GM12878 (cell line): ENCODE measurements at regions not wholly inside any gene's neighbourhood (a gene's known extent, or its start where the extent isn't known, plus 50 kb on each side); places are given as distances from the start of the nearest gene placed in this dataset.

ENCODE experiments used
- ATAC-seq: fragments of 200-7000 bp; cut with Tn5 transposase; 3 replicates; pipeline ENCODE4 v1.9.1; 2020; ENCODE audit warnings: mild to moderate bottlenecking, moderate library complexity
- BruUV-seq: library from RNA; stranded (reverse); fragments of 400-500 nt; replicated peaks from 2 replicates; lab custom pipeline; 2021; lab: Mats Ljungman, UMichigan
- CTCF ChIA-PET: fragments of 300-600 bp; sonication (Branson Sonifier 250); formaldehyde crosslinking; extraction: SDS; loops from one replicate; lab custom pipeline; 2021; ENCODE audit warnings: inconsistent platforms; lab: Yijun Ruan, JAX
- POLR2A ChIA-PET: fragments of 350-600 bp; formaldehyde crosslinking; extraction: SDS; loops from one replicate; lab custom pipeline; 2021; ENCODE audit warnings: inconsistent platforms; lab: Charles Lee
- RAD21 ChIA-PET: fragments of 300-600 bp; sonication (Branson Sonifier 250); formaldehyde crosslinking; loops from one replicate; lab custom pipeline; 2023; ENCODE audit warnings: antibody characterized with exemption; ENCODE audit not compliant: unreplicated experiment; lab: Charles Lee
- SMC1A ChIA-PET: fragments of 300-600 bp; sonication (Branson Sonifier 250); formaldehyde crosslinking; loops from one replicate; lab custom pipeline; 2023; ENCODE audit not compliant: unreplicated experiment, uncharacterized antibody; lab: Charles Lee
- DNase-seq: peaks from one replicate; pipeline ENCODE4 v3.0.0-alpha.2; 2011; ENCODE audit warnings: low read depth, low spot score
- FAIRE-seq: peaks from 3 replicates; lab custom pipeline; 2011; peaks lifted over from hg19 to GRCh38; lab: Jason Lieb, UNC
- H2AFZ ChIP-seq: 2 replicates; pipeline ENCODE4 v1.6.0; 2011; ENCODE audit warnings: low read depth, low read length, control low read depth; ENCODE audit not compliant: control insufficient read depth
- H3K27ac ChIP-seq: 2 replicates; pipeline ENCODE4 v1.5.1; 2011; ENCODE audit warnings: control low read depth; ENCODE audit not compliant: control insufficient read depth, insufficient read depth
- H3K27me3 ChIP-seq, 2 experiments: replicated peaks in 1 of 2; 2 replicates each; pipeline versions ENCODE4 v1.6.0 to v1.6.1; 2011; ENCODE audit warnings: low read length in 1 of 2; ENCODE audit not compliant: control insufficient read depth in 2 of 2, insufficient read depth in 2 of 2
- H3K36me3 ChIP-seq, 2 experiments: 2 replicates each; pipeline ENCODE4 v1.5.1; 2011; ENCODE audit warnings: low read length in 1 of 2; ENCODE audit not compliant: control insufficient read depth in 2 of 2, insufficient read depth in 2 of 2
- H3K4me1 ChIP-seq: 2 replicates; pipeline ENCODE4 v1.6.1; 2011; ENCODE audit warnings: mild to moderate bottlenecking, low read length, moderate library complexity, mixed read lengths; ENCODE audit not compliant: control insufficient read depth, insufficient read depth
- H3K4me2 ChIP-seq: 2 replicates; pipeline ENCODE4 v1.6.0; 2011; ENCODE audit warnings: control low read depth; ENCODE audit not compliant: control insufficient read depth, insufficient read depth
- H3K4me3 ChIP-seq: fragments of 200-600 bp; sonication (generic); 2 replicates; pipeline ENCODE4 v1.5.1; 2016
- H3K79me2 ChIP-seq: 2 replicates; pipeline ENCODE4 v1.6.0; 2011; ENCODE audit warnings: low read length; ENCODE audit not compliant: control insufficient read depth, insufficient read depth
- H3K9ac ChIP-seq: 2 replicates; pipeline ENCODE4 v1.8.0; 2011; ENCODE audit warnings: low read length, control low read depth, mixed read lengths; ENCODE audit not compliant: control insufficient read depth, insufficient read depth
- H3K9me3 ChIP-seq: replicated peaks from 3 replicates; pipeline ENCODE4 v1.5.1; 2011; ENCODE audit warnings: mild to moderate bottlenecking, low read length; ENCODE audit not compliant: control insufficient read depth, insufficient read depth
- H4K20me1 ChIP-seq: 2 replicates; pipeline ENCODE4 v1.6.0; 2011; ENCODE audit not compliant: control insufficient read depth, insufficient read depth
- BACH1 ChIP-seq: fragments of 450-650 bp; IDR thresholded peaks from 2 replicates; pipeline ENCODE4 v1.6.1; 2017; ENCODE audit warnings: mild to moderate bottlenecking, borderline replicate concordance
- CBFB ChIP-seq: IDR thresholded peaks from 2 replicates; pipeline ENCODE4 v1.6.1; 2016; ENCODE audit warnings: antibody characterized with exemption, low read depth
- JUND ChIP-seq: IDR thresholded peaks from 2 replicates; pipeline ENCODE4 v1.6.1; 2012; ENCODE audit warnings: low read depth, mild to moderate bottlenecking, low read length, improper control_type of control experiment, moderate library complexity
- MTA3 ChIP-seq: IDR thresholded peaks from 2 replicates; pipeline ENCODE4 v1.6.1; 2012; ENCODE audit warnings: low read length, inconsistent platforms, borderline replicate concordance
- NR2C2 ChIP-seq: IDR thresholded peaks from 2 replicates; pipeline ENCODE4 v1.6.1; 2011; ENCODE audit warnings: borderline replicate concordance, low read depth; ENCODE audit not compliant: control insufficient read depth, insufficient read length
- ZBED1 ChIP-seq: IDR thresholded peaks from 2 replicates; pipeline ENCODE4 v1.6.1; 2016; ENCODE audit warnings: borderline replicate concordance
- WGBS: methylation state at CpG from one replicate; pipeline ENCODE4 v1.1.6; 2016; ENCODE audit warnings: low lambda C conversion rate; ENCODE audit not compliant: insufficient replicate concordance, insufficient coverage; ENCODE audit errors: missing lambda C conversion rate; 5-methylcytosine and 5-hydroxymethylcytosine counted together
- in situ Hi-C: fragments of 300-500 bp; cut with MboI; formaldehyde crosslinking; loops from 9 replicates; pipeline ENCODE4 v1.14.3; 2018; ENCODE audit warnings: mixed read lengths
- intact Hi-C: fragments of 100-400 bp; cut with micrococcal nuclease; formaldehyde crosslinking; loops from one replicate; pipeline ENCODE4 v1.14.2; 2022; ENCODE audit not compliant: unreplicated experiment
- TF ChIP-seq, protein P1 (sequence below): IDR thresholded peaks from 2 replicates; pipeline ENCODE4 v1.6.1; 2011; ENCODE audit warnings: borderline replicate concordance, low read depth, mild to moderate bottlenecking, moderate library complexity, mixed read lengths, low read length; ENCODE audit not compliant: insufficient read depth; ENCODE audit errors: extremely low read length
- TF ChIP-seq, protein P2 (sequence below): IDR thresholded peaks from 2 replicates; pipeline ENCODE4 v1.6.1; 2012; ENCODE audit warnings: mild to moderate bottlenecking, low read depth, low read length
- TF ChIP-seq, protein P3 (sequence below): fragments of 450-650 bp; formaldehyde crosslinking; IDR thresholded peaks from 2 replicates; pipeline ENCODE4 v1.4.0; 2022; ENCODE audit warnings: mild to moderate bottlenecking, moderate library complexity
- TF ChIP-seq, protein P4 (sequence below): fragments of 450-650 bp; IDR thresholded peaks from 2 replicates; pipeline ENCODE4 v1.6.1; 2017; ENCODE audit warnings: low read depth, mild to moderate bottlenecking, moderate library complexity
- TF ChIP-seq, protein P5 (sequence below): fragments of 450-650 bp; conservative IDR thresholded peaks from 2 replicates; pipeline ENCODE4 v1.6.1; 2017; ENCODE audit warnings: mild to moderate bottlenecking, moderate library complexity

DNA sequence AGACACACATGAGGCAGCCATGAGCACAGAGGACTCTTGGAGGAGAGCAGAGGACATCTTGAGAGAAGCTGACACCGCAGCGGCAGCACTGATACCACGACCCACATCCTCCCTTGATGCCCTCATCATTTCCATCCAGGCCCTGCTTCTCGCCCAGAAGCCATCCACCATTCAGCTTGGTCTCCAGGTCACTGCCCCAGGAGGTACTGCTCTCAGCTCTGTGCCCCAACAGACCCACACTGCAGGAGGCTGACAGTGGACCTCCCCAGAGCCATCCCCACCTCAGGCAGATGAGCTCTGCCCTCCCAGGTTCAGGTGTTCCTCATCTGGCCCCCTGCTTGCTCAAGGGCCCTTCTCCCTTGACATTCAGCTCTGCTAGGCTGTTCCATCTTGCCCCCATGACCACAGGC lies 74.9 kb downstream of the ACKR3 start:
- ATAC-seq: no peak
- intact Hi-C loops (no loop called here), in situ Hi-C loops (no loop called here)
- ChIA-PET SMC1A (no interaction called here), RAD21 (no interaction called here), POLR2A (no interaction called here), CTCF (no interaction called here)
- FAIRE-seq: no peak
- BruUV-seq: no TSS peak
- Histone ChIP-seq H3K27me3 (0 out of 4 replicates have a peak, but pooled peaks cover 0 to 1% of the 10 kb centered on the region in 2 experiments), H3K79me2 (no peaks in the 10 kb centered on the region), H3K9me3 (no peaks in the 10 kb centered on the region; the same call in 1 of the 3 replicates), H4K20me1 (no peaks in the 10 kb centered on the region), H3K36me3 (no peaks in the 10 kb centered on the region), H3K27ac (no peak overlapping the region), H2AFZ (no peak overlapping the region), H3K4me1 (no peaks in the 10 kb centered on the region), H3K4me3 (no peak overlapping the region), H3K9ac (no peak overlapping the region), H3K4me2 (no peak overlapping the region)
- DNase-seq: no peak
- WGBS: 0% methylated on average over 4 of the region's 4 CpGs
- no peak for TF ChIP-seq MTA3
- TF ChIP-seq BACH1: no peak
- TF ChIP-seq ZBED1: no peak
- TF ChIP-seq, protein P1, sequence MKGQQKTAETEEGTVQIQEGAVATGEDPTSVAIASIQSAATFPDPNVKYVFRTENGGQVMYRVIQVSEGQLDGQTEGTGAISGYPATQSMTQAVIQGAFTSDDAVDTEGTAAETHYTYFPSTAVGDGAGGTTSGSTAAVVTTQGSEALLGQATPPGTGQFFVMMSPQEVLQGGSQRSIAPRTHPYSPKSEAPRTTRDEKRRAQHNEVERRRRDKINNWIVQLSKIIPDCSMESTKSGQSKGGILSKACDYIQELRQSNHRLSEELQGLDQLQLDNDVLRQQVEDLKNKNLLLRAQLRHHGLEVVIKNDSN: no peak
- TF ChIP-seq, protein P2, sequence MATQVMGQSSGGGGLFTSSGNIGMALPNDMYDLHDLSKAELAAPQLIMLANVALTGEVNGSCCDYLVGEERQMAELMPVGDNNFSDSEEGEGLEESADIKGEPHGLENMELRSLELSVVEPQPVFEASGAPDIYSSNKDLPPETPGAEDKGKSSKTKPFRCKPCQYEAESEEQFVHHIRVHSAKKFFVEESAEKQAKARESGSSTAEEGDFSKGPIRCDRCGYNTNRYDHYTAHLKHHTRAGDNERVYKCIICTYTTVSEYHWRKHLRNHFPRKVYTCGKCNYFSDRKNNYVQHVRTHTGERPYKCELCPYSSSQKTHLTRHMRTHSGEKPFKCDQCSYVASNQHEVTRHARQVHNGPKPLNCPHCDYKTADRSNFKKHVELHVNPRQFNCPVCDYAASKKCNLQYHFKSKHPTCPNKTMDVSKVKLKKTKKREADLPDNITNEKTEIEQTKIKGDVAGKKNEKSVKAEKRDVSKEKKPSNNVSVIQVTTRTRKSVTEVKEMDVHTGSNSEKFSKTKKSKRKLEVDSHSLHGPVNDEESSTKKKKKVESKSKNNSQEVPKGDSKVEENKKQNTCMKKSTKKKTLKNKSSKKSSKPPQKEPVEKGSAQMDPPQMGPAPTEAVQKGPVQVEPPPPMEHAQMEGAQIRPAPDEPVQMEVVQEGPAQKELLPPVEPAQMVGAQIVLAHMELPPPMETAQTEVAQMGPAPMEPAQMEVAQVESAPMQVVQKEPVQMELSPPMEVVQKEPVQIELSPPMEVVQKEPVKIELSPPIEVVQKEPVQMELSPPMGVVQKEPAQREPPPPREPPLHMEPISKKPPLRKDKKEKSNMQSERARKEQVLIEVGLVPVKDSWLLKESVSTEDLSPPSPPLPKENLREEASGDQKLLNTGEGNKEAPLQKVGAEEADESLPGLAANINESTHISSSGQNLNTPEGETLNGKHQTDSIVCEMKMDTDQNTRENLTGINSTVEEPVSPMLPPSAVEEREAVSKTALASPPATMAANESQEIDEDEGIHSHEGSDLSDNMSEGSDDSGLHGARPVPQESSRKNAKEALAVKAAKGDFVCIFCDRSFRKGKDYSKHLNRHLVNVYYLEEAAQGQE: no peak
- TF ChIP-seq, protein P3, sequence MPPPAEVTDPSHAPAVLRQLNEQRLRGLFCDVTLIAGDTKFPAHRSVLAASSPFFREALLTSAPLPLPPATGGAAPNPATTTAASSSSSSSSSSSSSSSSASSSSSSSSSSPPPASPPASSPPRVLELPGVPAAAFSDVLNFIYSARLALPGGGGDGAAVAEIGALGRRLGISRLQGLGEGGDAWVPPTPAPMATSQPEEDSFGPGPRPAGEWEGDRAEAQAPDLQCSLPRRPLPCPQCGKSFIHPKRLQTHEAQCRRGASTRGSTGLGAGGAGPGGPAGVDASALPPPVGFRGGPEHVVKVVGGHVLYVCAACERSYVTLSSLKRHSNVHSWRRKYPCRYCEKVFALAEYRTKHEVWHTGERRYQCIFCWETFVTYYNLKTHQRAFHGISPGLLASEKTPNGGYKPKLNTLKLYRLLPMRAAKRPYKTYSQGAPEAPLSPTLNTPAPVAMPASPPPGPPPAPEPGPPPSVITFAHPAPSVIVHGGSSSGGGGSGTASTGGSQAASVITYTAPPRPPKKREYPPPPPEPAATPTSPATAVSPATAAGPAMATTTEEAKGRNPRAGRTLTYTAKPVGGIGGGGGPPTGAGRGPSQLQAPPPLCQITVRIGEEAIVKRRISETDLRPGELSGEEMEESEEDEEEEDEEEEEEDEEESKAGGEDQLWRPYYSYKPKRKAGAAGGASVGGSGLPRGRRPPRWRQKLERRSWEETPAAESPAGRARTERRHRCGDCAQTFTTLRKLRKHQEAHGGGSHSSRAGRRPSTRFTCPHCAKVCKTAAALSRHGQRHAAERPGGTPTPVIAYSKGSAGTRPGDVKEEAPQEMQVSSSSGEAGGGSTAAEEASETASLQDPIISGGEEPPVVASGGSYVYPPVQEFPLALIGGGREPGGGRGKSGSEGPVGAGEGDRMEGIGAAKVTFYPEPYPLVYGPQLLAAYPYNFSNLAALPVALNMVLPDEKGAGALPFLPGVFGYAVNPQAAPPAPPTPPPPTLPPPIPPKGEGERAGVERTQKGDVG (CRISPR knock-in tag): no peak
- TF ChIP-seq JUND: no peak
- no peak for TF ChIP-seq NR2C2
- TF ChIP-seq CBFB: no peak
- TF ChIP-seq, protein P4, sequence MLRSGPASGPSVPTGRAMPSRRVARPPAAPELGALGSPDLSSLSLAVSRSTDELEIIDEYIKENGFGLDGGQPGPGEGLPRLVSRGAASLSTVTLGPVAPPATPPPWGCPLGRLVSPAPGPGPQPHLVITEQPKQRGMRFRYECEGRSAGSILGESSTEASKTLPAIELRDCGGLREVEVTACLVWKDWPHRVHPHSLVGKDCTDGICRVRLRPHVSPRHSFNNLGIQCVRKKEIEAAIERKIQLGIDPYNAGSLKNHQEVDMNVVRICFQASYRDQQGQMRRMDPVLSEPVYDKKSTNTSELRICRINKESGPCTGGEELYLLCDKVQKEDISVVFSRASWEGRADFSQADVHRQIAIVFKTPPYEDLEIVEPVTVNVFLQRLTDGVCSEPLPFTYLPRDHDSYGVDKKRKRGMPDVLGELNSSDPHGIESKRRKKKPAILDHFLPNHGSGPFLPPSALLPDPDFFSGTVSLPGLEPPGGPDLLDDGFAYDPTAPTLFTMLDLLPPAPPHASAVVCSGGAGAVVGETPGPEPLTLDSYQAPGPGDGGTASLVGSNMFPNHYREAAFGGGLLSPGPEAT: no peak
- TF ChIP-seq, protein P5, sequence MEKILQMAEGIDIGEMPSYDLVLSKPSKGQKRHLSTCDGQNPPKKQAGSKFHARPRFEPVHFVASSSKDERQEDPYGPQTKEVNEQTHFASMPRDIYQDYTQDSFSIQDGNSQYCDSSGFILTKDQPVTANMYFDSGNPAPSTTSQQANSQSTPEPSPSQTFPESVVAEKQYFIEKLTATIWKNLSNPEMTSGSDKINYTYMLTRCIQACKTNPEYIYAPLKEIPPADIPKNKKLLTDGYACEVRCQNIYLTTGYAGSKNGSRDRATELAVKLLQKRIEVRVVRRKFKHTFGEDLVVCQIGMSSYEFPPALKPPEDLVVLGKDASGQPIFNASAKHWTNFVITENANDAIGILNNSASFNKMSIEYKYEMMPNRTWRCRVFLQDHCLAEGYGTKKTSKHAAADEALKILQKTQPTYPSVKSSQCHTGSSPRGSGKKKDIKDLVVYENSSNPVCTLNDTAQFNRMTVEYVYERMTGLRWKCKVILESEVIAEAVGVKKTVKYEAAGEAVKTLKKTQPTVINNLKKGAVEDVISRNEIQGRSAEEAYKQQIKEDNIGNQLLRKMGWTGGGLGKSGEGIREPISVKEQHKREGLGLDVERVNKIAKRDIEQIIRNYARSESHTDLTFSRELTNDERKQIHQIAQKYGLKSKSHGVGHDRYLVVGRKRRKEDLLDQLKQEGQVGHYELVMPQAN: no peak
